ENCODE measurements at regions not wholly inside any gene's neighbourhood (a gene's known extent, or its start where the extent isn't known, plus 50 kb on each side); places are given as distances from the start of the nearest gene placed in this dataset.

GRCh38 chrX:40188573-40189417 lies 91.0 kb upstream of the BCOR start:
- intact Hi-C loops (cut with DNase I, micrococcal nuclease) = no loop called here
- H3K4me3 ChIP-seq = no peak overlapping the region
- no peaks in the 10 kb centered on the region for H3K36me3 ChIP-seq (ENCODE audit: low read depth)
- ATAC-seq (no peak), DNase-seq (no peak)
- no peak for TF ChIP-seq CTCF (IDR thresholded peaks at IDR 0.05)
- H3K9me3 ChIP-seq = no peaks in the 10 kb centered on the region
- H3K4me1 ChIP-seq (ENCODE audit: low read depth) = no peaks in the 10 kb centered on the region

GRCh38 chrX:40184968-40185367 lies 87.2 kb upstream of the BCOR start:
- ATAC-seq = no peak
- intact Hi-C loops (cut with DNase I, micrococcal nuclease) = no loop called here
- no peak for TF ChIP-seq CTCF (IDR thresholded peaks at IDR 0.05)

GRCh38 chrX:40182615-40183014 lies 84.9 kb upstream of the BCOR start:
- DNase-seq (no peak), ATAC-seq (no peak)
- Histone ChIP-seq H3K4me3 (no peak overlapping the region), H3K9me3 (no peaks in the 10 kb centered on the region), H3K4me1 (ENCODE audit: low read depth) (no peaks in the 10 kb centered on the region), H3K36me3 (ENCODE audit: low read depth) (no peaks in the 10 kb centered on the region)
- TF ChIP-seq CTCF (IDR thresholded peaks at IDR 0.05) = no peak
- intact Hi-C loops (cut with DNase I, micrococcal nuclease) = no loop called here

More at GRCh38 chrX:40184968-40185367, 87.2 kb upstream of the BCOR start:
- Histone ChIP-seq H3K4me3 (no peak overlapping the region), H3K9me3 (no peaks in the 10 kb centered on the region), H3K36me3 (ENCODE audit: low read depth) (no peaks in the 10 kb centered on the region), H3K4me1 (ENCODE audit: low read depth) (no peaks in the 10 kb centered on the region)
- DNase-seq = no peak

GRCh38 chrX:40182095-40182494 lies 84.3 kb upstream of the BCOR start:
- no peaks in the 10 kb centered on the region for H3K36me3 ChIP-seq (ENCODE audit: low read depth)
- no peak overlapping the region for H3K4me3 ChIP-seq
- H3K4me1 ChIP-seq (ENCODE audit: low read depth) = no peaks in the 10 kb centered on the region
- H3K9me3 ChIP-seq = no peaks in the 10 kb centered on the region
- ATAC-seq = no peak
- TF ChIP-seq CTCF (IDR thresholded peaks at IDR 0.05) = no peak
- intact Hi-C loops (cut with DNase I, micrococcal nuclease) = no loop called here
- DNase-seq = no peak

GRCh38 chrX:40179283-40179682 lies 81.5 kb upstream of the BCOR start:
- H3K4me1 ChIP-seq (ENCODE audit: low read depth) = no peaks in the 10 kb centered on the region
- H3K4me3 ChIP-seq = no peak overlapping the region
- DNase-seq (no peak), ATAC-seq (no peak)
- H3K9me3 ChIP-seq = no peaks in the 10 kb centered on the region
- TF ChIP-seq CTCF (IDR thresholded peaks at IDR 0.05) = no peak
- H3K36me3 ChIP-seq (ENCODE audit: low read depth) = no peaks in the 10 kb centered on the region
- intact Hi-C loops (cut with DNase I, micrococcal nuclease) = no loop called here
